GM12878 (cell line): ENCODE measurements at regions not wholly inside any gene's neighbourhood (a gene's known extent, or its start where the extent isn't known, plus 50 kb on each side); places are given as distances from the start of the nearest gene placed in this dataset.

Experiments
- ATAC-seq: fragments of 200-7000 bp; cut with Tn5 transposase; 3 replicates; pipeline ENCODE4 v1.9.1; 2020; ENCODE audit warnings: mild to moderate bottlenecking, moderate library complexity
- BruUV-seq: library from RNA; stranded (reverse); fragments of 400-500 nt; replicated peaks from 2 replicates; lab custom pipeline; 2021; lab: Mats Ljungman, UMichigan
- CTCF ChIA-PET: fragments of 300-600 bp; sonication (Branson Sonifier 250); formaldehyde crosslinking; extraction: SDS; loops from one replicate; lab custom pipeline; 2021; ENCODE audit warnings: inconsistent platforms; lab: Yijun Ruan, JAX
- POLR2A ChIA-PET: fragments of 350-600 bp; formaldehyde crosslinking; extraction: SDS; loops from one replicate; lab custom pipeline; 2021; ENCODE audit warnings: inconsistent platforms; lab: Charles Lee
- RAD21 ChIA-PET: fragments of 300-600 bp; sonication (Branson Sonifier 250); formaldehyde crosslinking; loops from one replicate; lab custom pipeline; 2023; ENCODE audit warnings: antibody characterized with exemption; ENCODE audit not compliant: unreplicated experiment; lab: Charles Lee
- SMC1A ChIA-PET: fragments of 300-600 bp; sonication (Branson Sonifier 250); formaldehyde crosslinking; loops from one replicate; lab custom pipeline; 2023; ENCODE audit not compliant: unreplicated experiment, uncharacterized antibody; lab: Charles Lee
- DNase-seq: peaks from one replicate; pipeline ENCODE4 v3.0.0-alpha.2; 2011; ENCODE audit warnings: low read depth, low spot score
- FAIRE-seq: peaks from 3 replicates; lab custom pipeline; 2011; peaks lifted over from hg19 to GRCh38; lab: Jason Lieb, UNC
- H2AFZ ChIP-seq: 2 replicates; pipeline ENCODE4 v1.6.0; 2011; ENCODE audit warnings: low read depth, low read length, control low read depth; ENCODE audit not compliant: control insufficient read depth
- H3K27ac ChIP-seq: 2 replicates; pipeline ENCODE4 v1.5.1; 2011; ENCODE audit warnings: control low read depth; ENCODE audit not compliant: control insufficient read depth, insufficient read depth
- H3K27me3 ChIP-seq, 2 experiments: replicated peaks in 1 of 2; 2 replicates each; pipeline versions ENCODE4 v1.6.0 to v1.6.1; 2011; ENCODE audit warnings: low read length in 1 of 2; ENCODE audit not compliant: control insufficient read depth in 2 of 2, insufficient read depth in 2 of 2
- H3K36me3 ChIP-seq, 2 experiments: 2 replicates each; pipeline ENCODE4 v1.5.1; 2011; ENCODE audit warnings: low read length in 1 of 2; ENCODE audit not compliant: control insufficient read depth in 2 of 2, insufficient read depth in 2 of 2
- H3K4me1 ChIP-seq: 2 replicates; pipeline ENCODE4 v1.6.1; 2011; ENCODE audit warnings: mild to moderate bottlenecking, low read length, moderate library complexity, mixed read lengths; ENCODE audit not compliant: control insufficient read depth, insufficient read depth
- H3K4me2 ChIP-seq: 2 replicates; pipeline ENCODE4 v1.6.0; 2011; ENCODE audit warnings: control low read depth; ENCODE audit not compliant: control insufficient read depth, insufficient read depth
- H3K4me3 ChIP-seq: fragments of 200-600 bp; sonication (generic); 2 replicates; pipeline ENCODE4 v1.5.1; 2016
- H3K79me2 ChIP-seq: 2 replicates; pipeline ENCODE4 v1.6.0; 2011; ENCODE audit warnings: low read length; ENCODE audit not compliant: control insufficient read depth, insufficient read depth
- H3K9ac ChIP-seq: 2 replicates; pipeline ENCODE4 v1.8.0; 2011; ENCODE audit warnings: low read length, control low read depth, mixed read lengths; ENCODE audit not compliant: control insufficient read depth, insufficient read depth
- H3K9me3 ChIP-seq: replicated peaks from 3 replicates; pipeline ENCODE4 v1.5.1; 2011; ENCODE audit warnings: mild to moderate bottlenecking, low read length; ENCODE audit not compliant: control insufficient read depth, insufficient read depth
- H4K20me1 ChIP-seq: 2 replicates; pipeline ENCODE4 v1.6.0; 2011; ENCODE audit not compliant: control insufficient read depth, insufficient read depth
- BMI1 ChIP-seq: fragments of 450-650 bp; IDR thresholded peaks from 2 replicates; pipeline ENCODE4 v1.6.1; 2016; ENCODE audit warnings: mild to moderate bottlenecking, moderate library complexity, borderline replicate concordance
- CHD1 ChIP-seq: IDR thresholded peaks from 2 replicates; pipeline ENCODE4 v1.6.1; 2012; ENCODE audit warnings: low read depth, low read length, improper control_type of control experiment
- CREM ChIP-seq: IDR thresholded peaks from 2 replicates; pipeline ENCODE4 v1.6.1; 2014; ENCODE audit warnings: antibody characterized with exemption, low read depth
- KDM1A ChIP-seq: fragments of 200-600 bp; sonication (generic); IDR thresholded peaks from 2 replicates; pipeline ENCODE4 v1.6.1; 2016; ENCODE audit warnings: borderline replicate concordance
- MTA3 ChIP-seq: IDR thresholded peaks from 2 replicates; pipeline ENCODE4 v1.6.1; 2012; ENCODE audit warnings: low read length, inconsistent platforms, borderline replicate concordance
- PAX8 ChIP-seq: fragments of 450-650 bp; IDR thresholded peaks from 2 replicates; pipeline ENCODE4 v1.6.1; 2017; ENCODE audit warnings: mild to moderate bottlenecking, moderate library complexity
- POLR2AphosphoS2 ChIP-seq: IDR thresholded peaks from 2 replicates; pipeline ENCODE4 v1.6.1; 2011; ENCODE audit warnings: low read depth, mild to moderate bottlenecking, low read length, improper control_type of control experiment, moderate library complexity
- RAD51 ChIP-seq: fragments of 450-650 bp; IDR thresholded peaks from 2 replicates; pipeline ENCODE4 v1.6.1; 2016; ENCODE audit warnings: moderate library complexity, mild to moderate bottlenecking, inconsistent platforms
- RB1 ChIP-seq: fragments of 450-650 bp; formaldehyde crosslinking; IDR thresholded peaks from 2 replicates; pipeline ENCODE4 v1.6.1; 2017; ENCODE audit warnings: mild to moderate bottlenecking, borderline replicate concordance
- SRF ChIP-seq, 2 experiments: IDR thresholded peaks; 2 replicates each; pipeline ENCODE4 v1.6.1; 2011; ENCODE audit warnings: low read depth in 2 of 2, low read length in 2 of 2, mild to moderate bottlenecking in 1 of 2, moderate library complexity in 1 of 2
- STAT1 ChIP-seq: fragments of 450-650 bp; conservative IDR thresholded peaks from 2 replicates; pipeline ENCODE4 v1.6.1; 2014; ENCODE audit warnings: antibody characterized with exemption, mild to moderate bottlenecking
- ZNF217 ChIP-seq: fragments of 450-650 bp; IDR thresholded peaks from 2 replicates; pipeline ENCODE4 v1.6.1; 2017; ENCODE audit warnings: antibody characterized with exemption, mild to moderate bottlenecking
- WGBS: methylation state at CpG from one replicate; pipeline ENCODE4 v1.1.6; 2016; ENCODE audit warnings: low lambda C conversion rate; ENCODE audit not compliant: insufficient replicate concordance, insufficient coverage; ENCODE audit errors: missing lambda C conversion rate; 5-methylcytosine and 5-hydroxymethylcytosine counted together
- in situ Hi-C: fragments of 300-500 bp; cut with MboI; formaldehyde crosslinking; loops from 9 replicates; pipeline ENCODE4 v1.14.3; 2018; ENCODE audit warnings: mixed read lengths
- intact Hi-C: fragments of 100-400 bp; cut with micrococcal nuclease; formaldehyde crosslinking; loops from one replicate; pipeline ENCODE4 v1.14.2; 2022; ENCODE audit not compliant: unreplicated experiment
- TF ChIP-seq, protein P1 (sequence below): fragments of 450-650 bp; IDR thresholded peaks from 2 replicates; pipeline ENCODE4 v1.6.1; 2017; ENCODE audit warnings: antibody characterized with exemption, mild to moderate bottlenecking, moderate library complexity
- TF ChIP-seq, protein P2 (sequence below): fragments of 150-350 bp; IDR thresholded peaks from 2 replicates; pipeline ENCODE4 v1.6.1; 2014; ENCODE audit warnings: mild to moderate bottlenecking, low read depth, low read length
- TF ChIP-seq, protein P3 (sequence below): fragments of 450-650 bp; IDR thresholded peaks from 2 replicates; pipeline ENCODE4 v1.6.1; 2016; ENCODE audit warnings: mild to moderate bottlenecking

DNA sequence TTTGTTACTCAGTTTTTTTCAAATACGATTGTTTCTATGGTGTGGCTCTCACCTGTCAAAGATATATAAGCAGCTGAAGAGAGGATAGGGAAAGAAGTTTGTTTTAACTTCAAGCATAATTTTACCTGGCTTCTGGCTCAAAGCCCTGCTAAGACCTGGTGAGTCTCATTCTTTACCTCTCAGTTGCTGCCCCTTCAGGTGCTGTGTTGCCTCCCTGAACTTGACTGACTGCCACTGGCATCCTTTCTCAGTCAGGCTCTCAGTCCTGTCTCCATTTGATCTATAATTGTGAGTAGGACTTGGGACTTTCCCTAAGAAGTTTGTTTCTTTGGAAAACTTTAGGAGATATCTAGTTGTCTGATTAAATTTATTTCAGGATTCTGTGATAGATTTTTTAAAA is 249.6 kb downstream of the IZUMO3 start:
- ChIA-PET SMC1A (no interaction called here), CTCF (interaction anchor here (0.6 kb wide), 1 partner anchor 509 kb away, joined by 4 read pairs; no protein-coding TSS in a partner anchor), POLR2A (no interaction called here), RAD21 (no interaction called here)
- Histone ChIP-seq H3K27ac (no peak overlapping the region), H3K4me1 (no peaks in the 10 kb centered on the region), H3K4me2 (no peak overlapping the region), H3K27me3 (no peaks in the 10 kb centered on the region), H3K4me3 (no peak overlapping the region), H4K20me1 (no peaks in the 10 kb centered on the region), H3K9ac (no peak overlapping the region), H3K79me2 (no peaks in the 10 kb centered on the region), H2AFZ (no peak overlapping the region), H3K36me3 (no peaks in the 10 kb centered on the region), H3K9me3 (no peaks in the 10 kb centered on the region)
- WGBS = 21% methylated on average over 1 of the region's 1 CpG
- no peak for ATAC-seq
- no peak for DNase-seq
- TF ChIP-seq, protein P1, sequence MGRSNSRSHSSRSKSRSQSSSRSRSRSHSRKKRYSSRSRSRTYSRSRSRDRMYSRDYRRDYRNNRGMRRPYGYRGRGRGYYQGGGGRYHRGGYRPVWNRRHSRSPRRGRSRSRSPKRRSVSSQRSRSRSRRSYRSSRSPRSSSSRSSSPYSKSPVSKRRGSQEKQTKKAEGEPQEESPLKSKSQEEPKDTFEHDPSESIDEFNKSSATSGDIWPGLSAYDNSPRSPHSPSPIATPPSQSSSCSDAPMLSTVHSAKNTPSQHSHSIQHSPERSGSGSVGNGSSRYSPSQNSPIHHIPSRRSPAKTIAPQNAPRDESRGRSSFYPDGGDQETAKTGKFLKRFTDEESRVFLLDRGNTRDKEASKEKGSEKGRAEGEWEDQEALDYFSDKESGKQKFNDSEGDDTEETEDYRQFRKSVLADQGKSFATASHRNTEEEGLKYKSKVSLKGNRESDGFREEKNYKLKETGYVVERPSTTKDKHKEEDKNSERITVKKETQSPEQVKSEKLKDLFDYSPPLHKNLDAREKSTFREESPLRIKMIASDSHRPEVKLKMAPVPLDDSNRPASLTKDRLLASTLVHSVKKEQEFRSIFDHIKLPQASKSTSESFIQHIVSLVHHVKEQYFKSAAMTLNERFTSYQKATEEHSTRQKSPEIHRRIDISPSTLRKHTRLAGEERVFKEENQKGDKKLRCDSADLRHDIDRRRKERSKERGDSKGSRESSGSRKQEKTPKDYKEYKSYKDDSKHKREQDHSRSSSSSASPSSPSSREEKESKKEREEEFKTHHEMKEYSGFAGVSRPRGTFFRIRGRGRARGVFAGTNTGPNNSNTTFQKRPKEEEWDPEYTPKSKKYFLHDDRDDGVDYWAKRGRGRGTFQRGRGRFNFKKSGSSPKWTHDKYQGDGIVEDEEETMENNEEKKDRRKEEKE = no peak
- no peak for TF ChIP-seq RAD51
- TF ChIP-seq ZNF217 = no peak
- no peak for TF ChIP-seq POLR2AphosphoS2
- no peak for TF ChIP-seq CREM
- BruUV-seq = no TSS peak
- intact Hi-C loops (no loop called here), in situ Hi-C loops (no loop called here)
- no peak for FAIRE-seq

DNA sequence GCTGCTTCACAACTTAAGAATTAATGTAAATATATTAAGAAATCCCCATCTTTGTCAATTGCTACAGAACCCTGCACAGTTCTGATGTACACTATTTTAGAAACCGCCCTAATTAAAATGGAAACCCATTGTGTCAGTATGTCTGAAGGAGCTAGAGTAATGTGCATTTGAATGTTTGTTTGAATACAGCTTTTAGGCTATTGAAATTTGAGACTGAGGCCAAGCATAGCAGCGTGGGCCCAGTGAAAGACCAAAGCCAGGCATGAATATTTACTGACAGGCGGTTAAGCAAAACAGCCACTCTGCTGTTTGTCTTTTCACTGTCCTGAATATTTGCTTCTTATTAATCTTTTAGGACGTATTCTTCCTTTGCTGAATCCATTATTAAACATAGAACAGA is 252.3 kb downstream of the IZUMO3 start:
- WGBS = 0% methylated on average over 4 of the region's 4 CpGs
- ChIA-PET SMC1A (no interaction called here), POLR2A (no interaction called here), RAD21 (no interaction called here), CTCF (no interaction called here)
- ATAC-seq = no peak
- no peaks in the 10 kb centered on the region for H4K20me1 ChIP-seq
- no peak for FAIRE-seq
- no peaks in the 10 kb centered on the region for H3K79me2 ChIP-seq
- H3K36me3 ChIP-seq = no peaks in the 10 kb centered on the region
- no peak overlapping the region for H3K4me2 ChIP-seq
- no peaks in the 10 kb centered on the region for H3K4me1 ChIP-seq
- in situ Hi-C loops (no loop called here), intact Hi-C loops (no loop called here)
- H3K9me3 ChIP-seq = no peaks in the 10 kb centered on the region
- H3K27me3 ChIP-seq = no peaks in the 10 kb centered on the region
- no peak overlapping the region for H3K27ac ChIP-seq
- no peak overlapping the region for H3K4me3 ChIP-seq
- no peak overlapping the region for H2AFZ ChIP-seq
- no peak for DNase-seq
- BruUV-seq = no TSS peak
- H3K9ac ChIP-seq = no peak overlapping the region
- TF ChIP-seq PAX8 = no peak
- no peak for TF ChIP-seq RB1
- TF ChIP-seq KDM1A = no peak
- TF ChIP-seq, protein P2, sequence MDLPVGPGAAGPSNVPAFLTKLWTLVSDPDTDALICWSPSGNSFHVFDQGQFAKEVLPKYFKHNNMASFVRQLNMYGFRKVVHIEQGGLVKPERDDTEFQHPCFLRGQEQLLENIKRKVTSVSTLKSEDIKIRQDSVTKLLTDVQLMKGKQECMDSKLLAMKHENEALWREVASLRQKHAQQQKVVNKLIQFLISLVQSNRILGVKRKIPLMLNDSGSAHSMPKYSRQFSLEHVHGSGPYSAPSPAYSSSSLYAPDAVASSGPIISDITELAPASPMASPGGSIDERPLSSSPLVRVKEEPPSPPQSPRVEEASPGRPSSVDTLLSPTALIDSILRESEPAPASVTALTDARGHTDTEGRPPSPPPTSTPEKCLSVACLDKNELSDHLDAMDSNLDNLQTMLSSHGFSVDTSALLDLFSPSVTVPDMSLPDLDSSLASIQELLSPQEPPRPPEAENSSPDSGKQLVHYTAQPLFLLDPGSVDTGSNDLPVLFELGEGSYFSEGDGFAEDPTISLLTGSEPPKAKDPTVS = no peak
- no peak for TF ChIP-seq SRF (IDR thresholded peaks at IDR 0.05; ENCODE audit: low read depth in 2 of 2, low read length in 2 of 2)
- TF ChIP-seq BMI1 = no peak
- no peak for TF ChIP-seq STAT1
- TF ChIP-seq, protein P3, sequence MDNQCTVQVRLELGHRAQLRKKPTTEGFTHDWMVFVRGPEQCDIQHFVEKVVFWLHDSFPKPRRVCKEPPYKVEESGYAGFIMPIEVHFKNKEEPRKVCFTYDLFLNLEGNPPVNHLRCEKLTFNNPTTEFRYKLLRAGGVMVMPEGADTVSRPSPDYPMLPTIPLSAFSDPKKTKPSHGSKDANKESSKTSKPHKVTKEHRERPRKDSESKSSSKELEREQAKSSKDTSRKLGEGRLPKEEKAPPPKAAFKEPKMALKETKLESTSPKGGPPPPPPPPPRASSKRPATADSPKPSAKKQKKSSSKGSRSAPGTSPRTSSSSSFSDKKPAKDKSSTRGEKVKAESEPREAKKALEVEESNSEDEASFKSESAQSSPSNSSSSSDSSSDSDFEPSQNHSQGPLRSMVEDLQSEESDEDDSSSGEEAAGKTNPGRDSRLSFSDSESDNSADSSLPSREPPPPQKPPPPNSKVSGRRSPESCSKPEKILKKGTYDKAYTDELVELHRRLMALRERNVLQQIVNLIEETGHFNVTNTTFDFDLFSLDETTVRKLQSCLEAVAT = no peak
- TF ChIP-seq CHD1 = no peak
- TF ChIP-seq MTA3 = no peak
